ENCODE measurements at regions not wholly inside any gene's neighbourhood (a gene's known extent, or its start where the extent isn't known, plus 50 kb on each side); places are given as distances from the start of the nearest gene placed in this dataset.

GRCh38 chr6:14709900-14710299 lies 536.0 kb upstream of the JARID2 start:
- TF ChIP-seq GATA3 (IDR thresholded peaks at IDR 0.05; ENCODE audit: low read depth, low read length): no peak
- no peak for TF ChIP-seq GATA2 (IDR thresholded peaks at IDR 0.05; ENCODE audit: low read depth, low read length)
